ENCODE measurements at regions not wholly inside any gene's neighbourhood (a gene's known extent, or its start where the extent isn't known, plus 50 kb on each side); places are given as distances from the start of the nearest gene placed in this dataset.

DNA sequence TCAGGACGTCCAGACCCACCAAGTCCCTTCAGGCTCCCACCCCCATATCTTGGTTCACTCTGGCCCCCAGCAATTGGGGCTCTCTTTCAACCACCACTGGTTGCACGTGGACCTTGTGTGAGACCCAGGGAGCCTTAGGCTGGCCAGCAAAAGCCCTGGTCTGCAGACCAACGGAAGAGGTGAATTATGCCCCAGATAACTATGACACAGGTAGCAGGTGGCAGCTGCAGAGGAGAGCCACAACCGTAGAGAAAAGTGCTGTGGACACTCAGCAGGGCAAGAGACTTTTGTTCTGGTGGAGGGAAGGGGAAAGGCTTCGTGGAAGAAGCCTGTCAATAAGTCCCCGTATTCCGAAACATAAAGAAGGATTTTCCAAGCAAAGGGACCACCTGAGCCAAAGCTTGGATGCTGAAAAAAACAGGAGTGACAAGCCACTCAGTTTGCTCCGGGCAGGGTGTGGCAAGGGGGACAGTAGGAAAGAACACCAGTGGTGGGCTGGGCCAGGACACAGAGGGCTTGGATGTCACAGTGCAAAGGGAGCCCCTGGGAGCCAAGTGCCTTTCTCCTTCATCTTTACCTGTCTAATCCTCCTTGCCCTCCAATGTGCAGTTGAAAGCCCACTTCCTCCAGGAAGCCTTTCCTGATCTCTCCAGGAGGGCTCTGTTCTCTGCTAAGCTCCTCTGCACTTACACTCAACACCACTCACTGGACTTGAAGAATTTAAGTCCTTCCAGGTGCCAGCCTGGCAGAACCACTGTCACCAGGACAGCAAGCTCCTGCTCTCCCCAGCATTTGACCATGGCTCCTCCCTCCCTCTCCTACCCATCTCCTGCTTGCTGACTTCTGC lies 264.7 kb downstream of the BUD13 start:
- TF ChIP-seq CTCF (IDR thresholded peaks at IDR 0.05) = no peak
- no peak for TF ChIP-seq POLR2A (IDR thresholded peaks at IDR 0.05)

Data from esophagus squamous epithelium (tissue), 4 donors.